Upper lobe of left lung (tissue), 6 donors: ENCODE measurements at regions not wholly inside any gene's neighbourhood (a gene's known extent, or its start where the extent isn't known, plus 50 kb on each side); places are given as distances from the start of the nearest gene placed in this dataset.
"Not testable (repeated sequence)": the region's sequence is repeated elsewhere in the genome, so short reads cannot be mapped to it uniquely, and the experiment has no call there.

Experiments used
- ATAC-seq, 2 donors: fragments of 200-7000 bp; cut with Tn5 transposase; one replicate each; pipeline ENCODE4 v1.9.1; 2022; ENCODE audit warnings: mild to moderate bottlenecking in 2 of 2, moderate library complexity in 2 of 2; ENCODE audit not compliant: low FRiP score in 2 of 2
- DNase-seq, 2 donors: peaks; one replicate each; pipeline ENCODE4 v3.0.0-alpha.2; 2019 to 2020
- H3K27ac ChIP-seq, 4 donors: fragments of 200-600 bp; sonication (generic); one replicate each; pipeline ENCODE4 v1.5.1; 2016 to 2019
- H3K27me3 ChIP-seq, 4 donors: fragments of 200-600 bp; sonication (generic); one replicate each; pipeline ENCODE4 v1.5.1; 2017 to 2019
- H3K36me3 ChIP-seq, 4 donors: fragments of 200-600 bp; sonication (generic); one replicate each; pipeline ENCODE4 v1.5.1; 2016 to 2019
- H3K4me1 ChIP-seq, 4 donors: fragments of 200-600 bp; sonication (generic); one replicate each; pipeline ENCODE4 v1.5.1; 2018 to 2019
- H3K4me3 ChIP-seq, 4 donors: fragments of 200-600 bp; sonication (generic); one replicate each; pipeline ENCODE4 v1.5.1; 2017 to 2019; ENCODE audit warnings: mild to moderate bottlenecking in 2 of 4, moderate library complexity in 1 of 4
- H3K9me3 ChIP-seq, 4 donors: fragments of 200-600 bp; sonication (generic); one replicate each; pipeline ENCODE4 v1.5.1; 2018 to 2019
- EP300 ChIP-seq, 4 donors: sonication (generic); formaldehyde crosslinking; IDR thresholded peaks; one replicate each; pipeline ENCODE4 v1.5.1; 2017; ENCODE audit warnings: antibody characterized with exemption in 4 of 4, control low read depth in 2 of 4
- POLR2A ChIP-seq, 4 donors: fragments of 450-650 bp; IDR thresholded peaks; one replicate each; pipeline ENCODE4 v1.5.1; 2016 to 2017; ENCODE audit warnings: antibody characterized with exemption in 4 of 4, mild to moderate bottlenecking in 2 of 4
- POLR2AphosphoS5 ChIP-seq, 2 donors: sonication (generic); formaldehyde crosslinking; IDR thresholded peaks; one replicate each; pipeline ENCODE4 v1.5.1; 2017; ENCODE audit warnings: antibody characterized with exemption in 2 of 2
- WGBS, 2 donors: methylation state at CpG; one replicate each; pipeline ENCODE4 v1.1.5; 2017 to 2018; 5-methylcytosine and 5-hydroxymethylcytosine counted together
- TF ChIP-seq, protein P1 (sequence below), 6 experiments: fragments of 450-650 bp in 4 of 6; fragments of 200-600 bp in 2 of 6; sonication (generic) in 2 of 6; IDR thresholded peaks; one replicate each; pipeline ENCODE4 v1.5.1; 2016 to 2019; ENCODE audit warnings: antibody characterized with exemption in 6 of 6
- donor health status: DM: no; HTN: no; CAD: no; lungs with moderate emphysema.
- donor health status: DM: no; HTN: yes; CAD: no; lungs with severe emphysema.

DNA sequence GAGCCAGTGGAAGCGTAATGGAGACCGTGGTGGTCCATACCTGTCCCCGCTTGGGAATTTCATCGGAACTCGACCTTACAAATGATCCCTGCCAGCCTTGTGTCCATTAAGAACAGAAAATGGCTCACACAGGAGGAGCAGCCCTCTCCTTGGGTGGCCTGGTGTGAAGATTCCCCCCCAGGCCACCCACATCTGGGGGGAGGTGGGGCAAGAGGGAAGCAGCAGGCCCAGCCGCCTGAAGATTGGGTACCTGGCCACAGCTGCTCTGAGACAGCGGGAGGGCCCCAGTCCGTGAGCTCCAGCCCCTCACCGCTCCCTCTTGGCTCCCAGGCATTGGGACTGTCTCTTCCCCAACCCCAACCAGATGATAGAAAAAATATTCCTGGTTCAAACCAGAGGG is 277.8 kb upstream of the FOXF1 start:
- no peaks in the 10 kb centered on the region for H3K4me1 ChIP-seq
- ATAC-seq (no peak), DNase-seq (peak in 1 of 2 donors; percentile 12)
- WGBS, 2 donors = 92 to 93% methylated on average over 5 to 9 of the region's 9 CpGs
- no peak overlapping the region for H3K4me3 ChIP-seq
- no peaks in the 10 kb centered on the region for H3K9me3 ChIP-seq
- H3K27me3 ChIP-seq = no peaks in the 10 kb centered on the region
- H3K27ac ChIP-seq = no peak overlapping the region
- TF ChIP-seq POLR2AphosphoS5 (IDR thresholded peaks at IDR 0.05) = no peak
- no peaks in the 10 kb centered on the region for H3K36me3 ChIP-seq

DNA sequence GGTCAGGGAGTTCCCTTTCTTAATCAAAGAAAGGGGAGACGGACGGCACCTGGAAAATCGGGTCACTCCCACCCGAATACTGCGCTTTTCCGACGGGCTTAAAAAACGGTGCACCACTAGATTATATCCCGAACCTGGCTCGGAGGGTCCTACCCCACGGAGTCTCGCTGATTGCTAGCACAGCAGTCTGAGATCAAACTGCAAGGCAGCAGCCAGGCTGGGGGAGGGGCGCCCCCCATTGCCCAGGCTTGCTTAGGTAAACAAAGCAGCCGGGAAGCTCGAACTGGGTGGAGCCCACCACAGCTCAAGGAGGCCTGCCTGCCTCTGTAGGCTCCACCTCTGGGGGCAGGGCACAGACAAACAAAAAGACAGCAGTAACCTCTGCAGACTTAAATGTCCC is 276.8 kb upstream of the FOXF1 start:
- not testable (repeated sequence) for H3K27ac ChIP-seq, H3K9me3 ChIP-seq, H3K36me3 ChIP-seq, H3K4me1 ChIP-seq, H3K27me3 ChIP-seq, ATAC-seq, H3K4me3 ChIP-seq
- WGBS, 2 donors = 88 to 100% methylated on average over 5 to 11 of the region's 15 CpGs
- peak in 1 of 2 donors; percentile 19 for DNase-seq

DNA sequence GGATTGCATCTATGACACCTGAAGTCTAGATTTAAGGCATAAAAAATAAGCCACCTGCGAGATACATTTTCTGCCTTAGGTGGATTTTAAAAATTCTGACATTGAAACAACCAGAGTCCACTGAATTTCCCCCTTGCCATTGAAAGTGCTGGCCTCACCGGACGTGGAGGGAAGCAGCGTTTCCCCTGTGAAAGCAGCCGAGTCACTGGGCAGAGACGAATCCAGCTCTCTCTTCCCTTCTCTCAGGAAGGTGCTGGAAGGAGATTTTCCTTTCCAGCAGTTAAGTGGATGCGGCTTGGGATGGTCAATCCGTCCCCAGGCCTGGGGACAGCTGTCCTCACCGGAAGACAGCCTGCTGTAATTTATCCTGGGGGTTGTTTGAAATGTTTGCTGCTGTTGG is 270.9 kb upstream of the FOXF1 start:
- Histone ChIP-seq H3K36me3 (no peaks in the 10 kb centered on the region), H3K27me3 (no peaks in the 10 kb centered on the region), H3K27ac (peak overlapping the region in 2 of 4 donors; percentile 67 to 86), H3K4me1 (peaks cover 3 to 8% (median 5%) of the 10 kb centered on the region in 4 donors), H3K4me3 (no peak overlapping the region), H3K9me3 (no peaks in the 10 kb centered on the region)
- ATAC-seq (no peak), DNase-seq (no peak)
- TF ChIP-seq POLR2AphosphoS5 (IDR thresholded peaks at IDR 0.05) = no peak
- TF ChIP-seq, protein P1, sequence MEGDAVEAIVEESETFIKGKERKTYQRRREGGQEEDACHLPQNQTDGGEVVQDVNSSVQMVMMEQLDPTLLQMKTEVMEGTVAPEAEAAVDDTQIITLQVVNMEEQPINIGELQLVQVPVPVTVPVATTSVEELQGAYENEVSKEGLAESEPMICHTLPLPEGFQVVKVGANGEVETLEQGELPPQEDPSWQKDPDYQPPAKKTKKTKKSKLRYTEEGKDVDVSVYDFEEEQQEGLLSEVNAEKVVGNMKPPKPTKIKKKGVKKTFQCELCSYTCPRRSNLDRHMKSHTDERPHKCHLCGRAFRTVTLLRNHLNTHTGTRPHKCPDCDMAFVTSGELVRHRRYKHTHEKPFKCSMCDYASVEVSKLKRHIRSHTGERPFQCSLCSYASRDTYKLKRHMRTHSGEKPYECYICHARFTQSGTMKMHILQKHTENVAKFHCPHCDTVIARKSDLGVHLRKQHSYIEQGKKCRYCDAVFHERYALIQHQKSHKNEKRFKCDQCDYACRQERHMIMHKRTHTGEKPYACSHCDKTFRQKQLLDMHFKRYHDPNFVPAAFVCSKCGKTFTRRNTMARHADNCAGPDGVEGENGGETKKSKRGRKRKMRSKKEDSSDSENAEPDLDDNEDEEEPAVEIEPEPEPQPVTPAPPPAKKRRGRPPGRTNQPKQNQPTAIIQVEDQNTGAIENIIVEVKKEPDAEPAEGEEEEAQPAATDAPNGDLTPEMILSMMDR (IDR thresholded peaks at IDR 0.05) = no peak
- TF ChIP-seq EP300 (IDR thresholded peaks at IDR 0.05) = no peak
- TF ChIP-seq POLR2A (IDR thresholded peaks at IDR 0.05) = no peak
- WGBS, 2 donors = 37 to 42% methylated on average over 9 of the region's 9 CpGs

DNA sequence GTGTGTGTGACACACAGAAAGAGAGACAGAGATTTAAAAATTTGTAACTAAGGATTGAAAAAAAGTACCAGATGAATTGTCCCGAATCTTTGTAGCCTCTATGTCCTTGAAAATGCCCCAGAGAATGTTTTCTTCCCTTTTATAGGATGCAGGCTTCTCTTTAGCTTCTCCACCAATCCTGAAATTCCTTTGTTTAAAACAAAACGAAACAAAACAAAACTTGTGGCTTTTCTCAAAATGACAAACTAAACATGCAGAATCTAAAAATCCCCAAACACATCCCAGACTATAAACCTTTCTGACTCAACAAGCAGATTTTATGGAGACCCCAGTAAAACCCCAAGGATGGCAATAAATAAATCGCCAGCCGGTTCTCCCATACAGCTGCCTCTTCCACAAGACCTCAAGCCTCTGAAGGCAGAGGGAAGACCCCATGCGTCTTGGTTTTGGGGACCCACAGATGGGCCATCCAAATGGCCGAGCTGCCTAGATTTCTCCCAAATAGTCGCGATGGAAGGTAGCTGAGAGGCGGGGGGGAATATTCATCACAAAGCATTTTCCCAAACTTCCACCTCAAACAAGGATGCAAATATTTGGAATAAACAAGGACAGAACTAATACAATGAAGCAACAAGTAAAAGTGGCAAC is 269.5 kb upstream of the FOXF1 start:
- Histone ChIP-seq H3K27me3 (no peaks in the 10 kb centered on the region), H3K9me3 (no peaks in the 10 kb centered on the region), H3K4me1 (peaks cover 3 to 8% (median 5%) of the 10 kb centered on the region in 4 donors), H3K4me3 (no peak overlapping the region), H3K27ac (peak overlapping the region in 3 of 4 donors; percentile 4 to 86 (median 83)), H3K36me3 (no peaks in the 10 kb centered on the region)
- 51 to 53% methylated on average over 9 of the region's 9 CpGs for WGBS, 2 donors
- TF ChIP-seq POLR2AphosphoS5 (IDR thresholded peaks at IDR 0.05) (no peak), POLR2A (IDR thresholded peaks at IDR 0.05) (no peak), EP300 (IDR thresholded peaks at IDR 0.05) (no peak)
- TF ChIP-seq, protein P1 (IDR thresholded peaks at IDR 0.05) = no peak
- ATAC-seq (no peak), DNase-seq (no peak)

DNA sequence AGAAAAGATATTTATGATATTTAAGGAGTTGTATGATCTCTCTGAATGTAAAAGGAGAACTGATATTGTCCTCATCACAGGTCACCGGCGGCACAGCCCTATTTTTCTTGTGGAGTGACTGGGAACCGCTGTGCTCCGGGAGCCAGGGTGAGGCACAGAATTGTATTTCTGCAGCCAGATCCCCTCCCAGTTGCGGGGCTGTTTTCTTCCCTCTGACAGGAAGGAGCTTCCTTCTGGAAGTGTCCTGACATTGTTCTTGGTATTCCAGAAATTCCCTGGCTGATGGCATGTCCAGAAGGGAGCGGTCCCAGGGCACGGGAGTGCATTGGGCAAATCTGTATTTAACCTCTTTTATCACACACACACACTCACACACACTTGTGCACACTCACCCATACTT is 268.6 kb upstream of the FOXF1 start:
- TF ChIP-seq POLR2AphosphoS5 (IDR thresholded peaks at IDR 0.05) (peak in 1 of 2 donors; percentile 59), EP300 (IDR thresholded peaks at IDR 0.05) (peak in 1 of 4 donors; percentile 68), POLR2A (IDR thresholded peaks at IDR 0.05) (no peak)
- TF ChIP-seq, protein P1 (IDR thresholded peaks at IDR 0.05) = no peak
- Histone ChIP-seq H3K9me3 (no peaks in the 10 kb centered on the region), H3K27ac (peak overlapping the region; percentile 4 to 86 (median 66)), H3K4me3 (no peak overlapping the region), H3K4me1 (peaks cover 3 to 8% (median 5%) of the 10 kb centered on the region in 4 donors), H3K27me3 (no peaks in the 10 kb centered on the region), H3K36me3 (no peaks in the 10 kb centered on the region)
- DNase-seq = peak in 1 of 2 donors; percentile 35
- ATAC-seq = no peak
- WGBS, 2 donors = 25 to 44% methylated on average over 7 of the region's 7 CpGs
